CD14-positive monocyte (primary cell): ENCODE measurements at regions not wholly inside any gene's neighbourhood (a gene's known extent, or its start where the extent isn't known, plus 50 kb on each side); places are given as distances from the start of the nearest gene placed in this dataset.

Source experiments
- DNase-seq, 3 donors: peaks; one replicate each; pipeline ENCODE4 v3.0.0-alpha.2; 2011 to 2022
- H2AFZ ChIP-seq: 2 replicates; pipeline ENCODE4 v1.6.0; 2012; ENCODE audit warnings: mild to moderate bottlenecking, low read depth, low read length, inconsistent platforms; ENCODE audit not compliant: insufficient read depth, poor library complexity, severe bottlenecking
- H3K27ac ChIP-seq, 2 donors: 1 replicate in 1 of 2; 2 replicates in 1 of 2; pipeline ENCODE4 v1.5.1; 2012 to 2013; ENCODE audit warnings: low read length in 2 of 2, control low read depth in 1 of 2, inconsistent platforms in 1 of 2, low read depth in 1 of 2, mild to moderate bottlenecking in 1 of 2
- H3K27me3 ChIP-seq, 2 donors: one replicate each; pipeline versions ENCODE4 v1.6.0 to v1.6.1; 2011 to 2013; ENCODE audit warnings: low read length in 2 of 2; ENCODE audit not compliant: control insufficient read depth in 2 of 2, insufficient read depth in 2 of 2
- H3K36me3 ChIP-seq, 2 donors: replicated peaks in 1 of 2; 1 replicate in 1 of 2; 2 replicates in 1 of 2; pipeline versions ENCODE4 v1.5.1 to v1.6.1; 2012 to 2013; ENCODE audit warnings: low read length in 2 of 2, control low read depth in 1 of 2, inconsistent platforms in 1 of 2, mild to moderate bottlenecking in 1 of 2; ENCODE audit not compliant: insufficient read depth in 2 of 2, control insufficient read depth in 1 of 2
- H3K4me1 ChIP-seq, 2 donors: 1 replicate in 1 of 2; 2 replicates in 1 of 2; pipeline versions ENCODE4 v1.5.1 to v1.6.1; 2012 to 2013; ENCODE audit warnings: low read length in 2 of 2, control low read depth in 1 of 2, inconsistent platforms in 1 of 2, mild to moderate bottlenecking in 1 of 2, moderate library complexity in 1 of 2; ENCODE audit not compliant: insufficient read depth in 2 of 2, control insufficient read depth in 1 of 2
- H3K4me2 ChIP-seq: replicated peaks from 2 replicates; pipeline ENCODE3; 2012; ENCODE audit warnings: low read length, moderate library complexity, mild to moderate bottlenecking; ENCODE audit not compliant: poor library complexity, severe bottlenecking; ENCODE audit errors: extremely low read depth
- H3K4me3 ChIP-seq, 3 experiments: fragments of 200-600 bp in 1 of 3; sonication (generic) in 1 of 3; replicated peaks in 1 of 3; 1 replicate in 2 of 3; 2 replicates in 1 of 3; pipeline ENCODE4 v1.5.1; 2011 to 2013; ENCODE audit warnings: low read length in 3 of 3, mild to moderate bottlenecking in 3 of 3, control low read depth in 2 of 3, low read depth in 2 of 3, inconsistent platforms in 1 of 3, moderate library complexity in 1 of 3
- H3K79me2 ChIP-seq: 2 replicates; pipeline ENCODE4 v1.6.0; 2012; ENCODE audit warnings: mild to moderate bottlenecking, control low read depth, inconsistent platforms, low read length, moderate library complexity; ENCODE audit not compliant: insufficient read depth
- H3K9ac ChIP-seq: 2 replicates; pipeline ENCODE4 v1.6.0; 2017; ENCODE audit warnings: low read length, mild to moderate bottlenecking; ENCODE audit not compliant: insufficient read depth, poor library complexity, severe bottlenecking
- H3K9me3 ChIP-seq, 2 donors: replicated peaks in 1 of 2; 1 replicate in 1 of 2; 2 replicates in 1 of 2; pipeline versions ENCODE4 v1.5.1 to v1.6.1; 2012 to 2013; ENCODE audit warnings: low read length in 2 of 2, control low read depth in 1 of 2; ENCODE audit not compliant: control insufficient read depth in 1 of 2, insufficient read depth in 1 of 2
- H4K20me1 ChIP-seq: 2 replicates; pipeline ENCODE4 v1.6.0; 2012; ENCODE audit warnings: mild to moderate bottlenecking, low read length, control low read depth, moderate library complexity; ENCODE audit not compliant: insufficient read depth
- H3K27ac Mint-ChIP-seq, 7 donors: one replicate each; pipeline ENCODE4 v1.8.0; 2020; ENCODE audit warnings: mild to moderate bottlenecking in 7 of 7, mixed read lengths in 7 of 7, moderate library complexity in 6 of 7, inconsistent platforms in 2 of 7
- H3K27me3 Mint-ChIP-seq, 3 donors: one replicate each; pipeline ENCODE4 v1.8.0; 2021 to 2022; ENCODE audit warnings: low read depth in 3 of 3, mild to moderate bottlenecking in 3 of 3, mixed read lengths in 3 of 3, moderate library complexity in 3 of 3, inconsistent platforms in 1 of 3
- H3K36me3 Mint-ChIP-seq, 2 donors: one replicate each; pipeline ENCODE4 v1.8.0; 2020; ENCODE audit warnings: mixed read lengths in 2 of 2, inconsistent platforms in 1 of 2, mild to moderate bottlenecking in 1 of 2
- H3K4me1 Mint-ChIP-seq: one replicate; pipeline ENCODE4 v1.8.0; 2020; ENCODE audit warnings: mild to moderate bottlenecking, mixed read lengths
- H3K4me3 Mint-ChIP-seq, 2 donors: one replicate each; pipeline ENCODE4 v1.8.0; 2020; ENCODE audit warnings: mild to moderate bottlenecking in 2 of 2, mixed read lengths in 2 of 2, moderate library complexity in 1 of 2
- H3K9me3 Mint-ChIP-seq, 7 donors: one replicate each; pipeline ENCODE4 v1.8.0; 2020 to 2022; ENCODE audit warnings: mixed read lengths in 7 of 7, mild to moderate bottlenecking in 6 of 7, moderate library complexity in 6 of 7, inconsistent platforms in 2 of 7
- CTCF ChIP-seq: fragments of 200-600 bp; IDR thresholded peaks from one replicate; pipeline ENCODE4 v1.8.0; 2022; ENCODE audit warnings: antibody characterized with exemption, mild to moderate bottlenecking
- WGBS: methylation state at CpG from one replicate; pipeline ENCODE4 v1.1.5; 2013; ENCODE audit warnings: missing lambda C conversion rate; ENCODE audit not compliant: insufficient coverage; 5-methylcytosine and 5-hydroxymethylcytosine counted together
- intact Hi-C, 2 donors: fragments of 100-400 bp; cut with micrococcal nuclease; formaldehyde crosslinking; loops; one replicate each; pipeline versions ENCODE4 v1.15.0 to v1.15.1; 2023

- WGBS = no CpG with 5 or more reads among the region's 2 CpGs
- Mint-ChIP-seq H3K9me3 (peaks cover 0 to 12% (median 3%) of the 10 kb centered on the region in 7 donors), H3K36me3 (no peaks in the 10 kb centered on the region), H3K27ac (no peak overlapping the region), H3K27me3 (no peaks in the 10 kb centered on the region), H3K4me3 (no peak overlapping the region), H3K4me1 (no peaks in the 10 kb centered on the region)
- Histone ChIP-seq H3K9ac (no peak overlapping the region), H3K4me2 (no peak overlapping the region), H3K79me2 (no peaks in the 10 kb centered on the region), H2AFZ (no peak overlapping the region), H3K27me3 (no peaks in the 10 kb centered on the region), H4K20me1 (no peaks in the 10 kb centered on the region), H3K36me3 (no peaks in the 10 kb centered on the region), H3K27ac (no peak overlapping the region), H3K4me1 (no peaks in the 10 kb centered on the region), H3K4me3 (no peak overlapping the region), H3K9me3 (peaks cover 0 to 3% of the 10 kb centered on the region in 2 donors)
- TF ChIP-seq CTCF = no peak
- intact Hi-C loops = no loop called here
- DNase-seq = no peak
These were observed 510.4 kb downstream of the TLE4 start for GRCh38 chr9:80082213-80082612.

GRCh38 chr9:80078826-80079225 lies 507.1 kb downstream of the TLE4 start:
- Histone ChIP-seq H3K36me3 (no peaks in the 10 kb centered on the region), H4K20me1 (no peaks in the 10 kb centered on the region), H3K27ac (no peak overlapping the region), H3K4me2 (no peak overlapping the region), H3K9ac (no peak overlapping the region), H3K9me3 (peaks cover 0 to 7% of the 10 kb centered on the region in 2 donors), H3K4me3 (no peak overlapping the region), H3K79me2 (no peaks in the 10 kb centered on the region), H3K27me3 (no peaks in the 10 kb centered on the region), H3K4me1 (no peaks in the 10 kb centered on the region), H2AFZ (no peak overlapping the region)
- H3K4me1 Mint-ChIP-seq = no peaks in the 10 kb centered on the region
- H3K9me3 Mint-ChIP-seq = peaks cover 4 to 19% (median 6%) of the 10 kb centered on the region in 7 donors
- TF ChIP-seq CTCF = no peak
- no peaks in the 10 kb centered on the region for H3K36me3 Mint-ChIP-seq
- no peak for DNase-seq
- no peak overlapping the region for H3K4me3 Mint-ChIP-seq
- H3K27me3 Mint-ChIP-seq = no peaks in the 10 kb centered on the region
- intact Hi-C loops = no loop called here
- WGBS = no CpG with 5 or more reads among the region's 1 CpG
- no peak overlapping the region for H3K27ac Mint-ChIP-seq
